SK-N-MC (cell line): ENCODE measurements at regions not wholly inside any gene's neighbourhood (a gene's known extent, or its start where the extent isn't known, plus 50 kb on each side); places are given as distances from the start of the nearest gene placed in this dataset.

Experiments used
- EZH2 ChIP-seq: fragments of 200-600 bp; sonication (generic); IDR thresholded peaks from one replicate; pipeline ENCODE4 v1.6.1; 2017; ENCODE audit warnings: antibody characterized with exemption
- POLR2AphosphoS5 ChIP-seq: IDR thresholded peaks from 2 replicates; pipeline ENCODE4 v1.6.1; 2012; ENCODE audit warnings: mild to moderate bottlenecking, low read depth, low read length, borderline replicate concordance

- TF ChIP-seq POLR2AphosphoS5: no peak
- TF ChIP-seq EZH2: no peak
Measured at GRCh38 chr1:34331020-34331926, 154.6 kb downstream of the C1orf94 start.
